HFFc6 (cell line): ENCODE measurements at regions not wholly inside any gene's neighbourhood (a gene's known extent, or its start where the extent isn't known, plus 50 kb on each side); places are given as distances from the start of the nearest gene placed in this dataset.

ENCODE experiments used
- DNase-seq: peaks from one replicate; pipeline ENCODE4 v3.0.0-alpha.2; 2018
- H3K27ac Mint-ChIP-seq: 2 replicates; pipeline ENCODE4 v1.8.0; 2020; ENCODE audit warnings: mild to moderate bottlenecking, mixed read lengths
- H3K27me3 Mint-ChIP-seq: 2 replicates; pipeline ENCODE4 v1.8.0; 2021; ENCODE audit warnings: mild to moderate bottlenecking, moderate library complexity, mixed read lengths; ENCODE audit not compliant: insufficient read depth
- H3K36me3 Mint-ChIP-seq: 2 replicates; pipeline ENCODE4 v1.8.0; 2021; ENCODE audit warnings: low read depth, mixed read lengths
- H3K4me1 Mint-ChIP-seq: 2 replicates; pipeline ENCODE4 v1.8.0; 2020; ENCODE audit warnings: low read depth, mixed read lengths
- H3K4me3 Mint-ChIP-seq: 2 replicates; pipeline ENCODE4 v1.8.0; 2020; ENCODE audit warnings: mild to moderate bottlenecking, moderate library complexity, mixed read lengths
- H3K9me3 Mint-ChIP-seq: 2 replicates; pipeline ENCODE4 v1.8.0; 2020; ENCODE audit warnings: mild to moderate bottlenecking, mixed read lengths
- TF ChIP-seq, protein P1 (sequence below): fragments of 200-600 bp; sonication (generic); IDR thresholded peaks from 2 replicates; pipeline ENCODE4 v1.5.0; 2021; ENCODE audit warnings: antibody characterized with exemption, mild to moderate bottlenecking

- TF ChIP-seq, protein P1, sequence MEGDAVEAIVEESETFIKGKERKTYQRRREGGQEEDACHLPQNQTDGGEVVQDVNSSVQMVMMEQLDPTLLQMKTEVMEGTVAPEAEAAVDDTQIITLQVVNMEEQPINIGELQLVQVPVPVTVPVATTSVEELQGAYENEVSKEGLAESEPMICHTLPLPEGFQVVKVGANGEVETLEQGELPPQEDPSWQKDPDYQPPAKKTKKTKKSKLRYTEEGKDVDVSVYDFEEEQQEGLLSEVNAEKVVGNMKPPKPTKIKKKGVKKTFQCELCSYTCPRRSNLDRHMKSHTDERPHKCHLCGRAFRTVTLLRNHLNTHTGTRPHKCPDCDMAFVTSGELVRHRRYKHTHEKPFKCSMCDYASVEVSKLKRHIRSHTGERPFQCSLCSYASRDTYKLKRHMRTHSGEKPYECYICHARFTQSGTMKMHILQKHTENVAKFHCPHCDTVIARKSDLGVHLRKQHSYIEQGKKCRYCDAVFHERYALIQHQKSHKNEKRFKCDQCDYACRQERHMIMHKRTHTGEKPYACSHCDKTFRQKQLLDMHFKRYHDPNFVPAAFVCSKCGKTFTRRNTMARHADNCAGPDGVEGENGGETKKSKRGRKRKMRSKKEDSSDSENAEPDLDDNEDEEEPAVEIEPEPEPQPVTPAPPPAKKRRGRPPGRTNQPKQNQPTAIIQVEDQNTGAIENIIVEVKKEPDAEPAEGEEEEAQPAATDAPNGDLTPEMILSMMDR: no peak
- H3K36me3 Mint-ChIP-seq: peaks cover 12% of the 10 kb centered on the region
- peaks cover 7% of the 10 kb centered on the region for H3K9me3 Mint-ChIP-seq
Observed at GRCh38 chr10:78298835-78299234, 265.2 kb downstream of the RPS24 start.

GRCh38 chr10:78299851-78300468 is 266.3 kb downstream of the RPS24 start:
- Mint-ChIP-seq H3K9me3 (peaks cover 7% of the 10 kb centered on the region), H3K36me3 (peaks cover 12% of the 10 kb centered on the region), H3K27ac (no peak overlapping the region), H3K4me1 (peaks cover 19% of the 10 kb centered on the region), H3K4me3 (no peak overlapping the region), H3K27me3 (no peaks in the 10 kb centered on the region)
- TF ChIP-seq, protein P1: no peak
- DNase-seq: no peak

More at GRCh38 chr10:78298835-78299234, 265.2 kb downstream of the RPS24 start:
- no peak for DNase-seq
- no peaks in the 10 kb centered on the region for H3K27me3 Mint-ChIP-seq
- H3K4me3 Mint-ChIP-seq: no peak overlapping the region
- peaks cover 18% of the 10 kb centered on the region for H3K4me1 Mint-ChIP-seq
- H3K27ac Mint-ChIP-seq: no peak overlapping the region

DNA sequence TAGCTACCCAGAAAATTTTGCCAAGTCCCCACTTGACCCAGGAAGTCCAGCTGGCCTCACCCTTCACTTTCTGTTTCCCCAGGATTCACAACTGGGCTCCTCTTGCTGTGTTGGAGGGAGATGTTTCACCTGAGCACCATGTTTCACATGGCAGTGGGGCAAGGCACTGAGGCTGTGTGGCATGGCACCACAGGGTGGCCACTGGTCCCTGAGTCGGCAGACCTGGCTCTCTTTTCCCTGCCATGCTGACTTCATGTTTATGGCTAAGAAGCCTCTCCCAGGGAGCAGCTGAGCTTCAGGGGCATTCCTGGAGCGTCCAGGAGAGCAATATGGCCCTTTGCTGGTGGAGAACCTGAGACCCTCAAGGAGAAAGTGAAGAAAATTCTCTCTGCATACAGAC is 266.9 kb downstream of the RPS24 start:
- H3K27ac Mint-ChIP-seq: no peak overlapping the region
- no peak for DNase-seq
- no peak overlapping the region for H3K4me3 Mint-ChIP-seq
- no peaks in the 10 kb centered on the region for H3K27me3 Mint-ChIP-seq
- H3K36me3 Mint-ChIP-seq: peaks cover 12% of the 10 kb centered on the region
- H3K4me1 Mint-ChIP-seq: peaks cover 20% of the 10 kb centered on the region
- TF ChIP-seq, protein P1: no peak
- H3K9me3 Mint-ChIP-seq: peaks cover 7% of the 10 kb centered on the region

- H3K9me3 Mint-ChIP-seq: peaks cover 7% of the 10 kb centered on the region
- no peak overlapping the region for H3K4me3 Mint-ChIP-seq
- no peaks in the 10 kb centered on the region for H3K27me3 Mint-ChIP-seq
- H3K27ac Mint-ChIP-seq: no peak overlapping the region
- DNase-seq: no peak
- TF ChIP-seq, protein P1: no peak
- H3K36me3 Mint-ChIP-seq: peaks cover 12% of the 10 kb centered on the region
- H3K4me1 Mint-ChIP-seq: peaks cover 29% of the 10 kb centered on the region
Observed at GRCh38 chr10:78301481-78301880, 267.8 kb downstream of the RPS24 start.

DNA sequence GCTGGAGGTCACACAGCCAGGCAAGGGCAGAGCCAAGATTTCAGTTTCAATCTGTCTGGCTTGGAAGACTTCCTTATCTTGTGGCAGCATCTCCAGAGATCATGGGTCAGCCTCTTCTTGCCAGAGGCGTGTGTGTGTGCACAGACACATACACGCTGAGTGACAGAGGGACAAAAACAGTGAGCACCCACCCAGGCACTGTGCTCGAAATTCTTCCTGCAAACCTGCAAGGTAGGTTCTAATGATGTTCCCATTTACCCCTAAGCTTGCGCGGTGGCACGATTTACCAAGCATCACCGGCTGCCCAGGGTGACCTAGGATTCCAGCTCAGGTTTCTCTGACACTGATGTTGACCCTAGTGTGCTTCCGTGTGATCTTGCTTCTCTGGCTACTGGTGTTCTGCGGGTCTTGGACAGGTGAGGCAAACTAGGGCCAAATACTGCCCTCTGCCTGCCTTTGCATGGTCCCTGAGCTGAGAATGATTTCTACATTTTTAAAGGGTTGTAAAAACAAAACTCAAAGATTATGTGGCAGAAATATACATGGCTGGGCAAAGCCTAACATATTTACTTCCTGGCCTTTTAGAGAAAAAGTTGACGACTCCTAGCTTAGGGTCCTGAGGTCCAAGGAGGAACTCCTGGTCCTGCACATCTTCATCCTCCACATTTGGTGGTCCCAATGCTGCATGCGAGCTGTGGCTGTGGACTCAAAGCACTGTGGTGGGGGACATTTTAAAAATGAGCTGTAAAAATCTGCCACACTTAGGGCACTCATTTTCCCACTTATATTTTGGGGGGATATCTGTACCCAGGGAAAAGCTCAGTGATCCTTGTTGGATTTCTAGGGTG is 268.5 kb downstream of the RPS24 start:
- H3K27ac Mint-ChIP-seq: peak overlapping the region; percentile 88
- peaks cover 12% of the 10 kb centered on the region for H3K36me3 Mint-ChIP-seq
- H3K27me3 Mint-ChIP-seq: no peaks in the 10 kb centered on the region
- peaks cover 36% of the 10 kb centered on the region for H3K4me1 Mint-ChIP-seq
- peaks cover 7% of the 10 kb centered on the region for H3K9me3 Mint-ChIP-seq
- TF ChIP-seq, protein P1: peak; percentile 51; the same call in 1 of the 2 replicates
- peak overlapping the region; percentile 91 for H3K4me3 Mint-ChIP-seq
- no peak for DNase-seq
